Osteocyte (in vitro differentiated cells): ENCODE measurements at regions not wholly inside any gene's neighbourhood (a gene's known extent, or its start where the extent isn't known, plus 50 kb on each side); places are given as distances from the start of the nearest gene placed in this dataset.

Experiments
- DNase-seq: peaks from one replicate; pipeline ENCODE4 v3.0.0; 2021; ENCODE audit warnings: mixed read lengths; ENCODE audit not compliant: unreplicated experiment; ENCODE audit errors: extremely low spot score
- H3K27ac Mint-ChIP-seq: one replicate; pipeline ENCODE4 v1.8.0; 2021; ENCODE audit warnings: mild to moderate bottlenecking, mixed read lengths; ENCODE audit not compliant: unreplicated experiment
- H3K27me3 Mint-ChIP-seq: one replicate; pipeline ENCODE4 v1.8.0; 2021; ENCODE audit warnings: mixed read lengths; ENCODE audit not compliant: unreplicated experiment
- H3K36me3 Mint-ChIP-seq: one replicate; pipeline ENCODE4 v1.8.0; 2021; ENCODE audit warnings: mixed read lengths; ENCODE audit not compliant: unreplicated experiment
- H3K4me1 Mint-ChIP-seq: one replicate; pipeline ENCODE4 v1.8.0; 2021; ENCODE audit warnings: mixed read lengths; ENCODE audit not compliant: unreplicated experiment
- H3K4me3 Mint-ChIP-seq: one replicate; pipeline ENCODE4 v1.8.0; 2021; ENCODE audit warnings: mild to moderate bottlenecking, moderate library complexity, mixed read lengths; ENCODE audit not compliant: unreplicated experiment
- H3K9me3 Mint-ChIP-seq: one replicate; pipeline ENCODE4 v1.8.0; 2021; ENCODE audit warnings: mixed read lengths; ENCODE audit not compliant: unreplicated experiment
- CTCF ChIP-seq: fragments of 200-600 bp; sonication (generic); IDR thresholded peaks from 2 replicates; pipeline ENCODE4 v1.5.0; 2021; ENCODE audit warnings: antibody characterized with exemption, mild to moderate bottlenecking, moderate library complexity

- TF ChIP-seq CTCF: no peak
- H3K9me3 Mint-ChIP-seq: peaks cover 8% of the 10 kb centered on the region
- no peak for DNase-seq
- no peak overlapping the region for H3K27ac Mint-ChIP-seq
- H3K36me3 Mint-ChIP-seq: no peaks in the 10 kb centered on the region
- H3K4me1 Mint-ChIP-seq: peaks cover 12% of the 10 kb centered on the region
- peaks cover 26% of the 10 kb centered on the region for H3K27me3 Mint-ChIP-seq
- no peak overlapping the region for H3K4me3 Mint-ChIP-seq
Observed at GRCh38 chr4:55008166-55009056, 117.0 kb downstream of the KDR start.

- Mint-ChIP-seq H3K4me3 (no peak overlapping the region), H3K27me3 (peaks cover 44% of the 10 kb centered on the region), H3K36me3 (no peaks in the 10 kb centered on the region), H3K27ac (no peak overlapping the region), H3K4me1 (peaks cover 5% of the 10 kb centered on the region), H3K9me3 (peaks cover 8% of the 10 kb centered on the region)
- no peak for DNase-seq
- no peak for TF ChIP-seq CTCF
Observed at GRCh38 chr4:55005910-55006309, 119.5 kb downstream of the KDR start.

GRCh38 chr4:55004831-55005230, 120.6 kb downstream of the KDR start:
- peaks cover 3% of the 10 kb centered on the region for H3K9me3 Mint-ChIP-seq
- H3K27ac Mint-ChIP-seq: no peak overlapping the region
- H3K27me3 Mint-ChIP-seq: peaks cover 48% of the 10 kb centered on the region
- H3K4me3 Mint-ChIP-seq: no peak overlapping the region
- DNase-seq: no peak
- no peak for TF ChIP-seq CTCF
- peaks cover 5% of the 10 kb centered on the region for H3K4me1 Mint-ChIP-seq
- H3K36me3 Mint-ChIP-seq: no peaks in the 10 kb centered on the region

GRCh38 chr4:55002431-55002830, 123.0 kb downstream of the KDR start:
- H3K27me3 Mint-ChIP-seq: peaks cover 66% of the 10 kb centered on the region
- no peaks in the 10 kb centered on the region for H3K36me3 Mint-ChIP-seq
- H3K9me3 Mint-ChIP-seq: no peaks in the 10 kb centered on the region
- no peak for TF ChIP-seq CTCF
- no peak for DNase-seq
- peaks cover 5% of the 10 kb centered on the region for H3K4me1 Mint-ChIP-seq
- no peak overlapping the region for H3K4me3 Mint-ChIP-seq
- no peak overlapping the region for H3K27ac Mint-ChIP-seq

- H3K4me3 Mint-ChIP-seq: no peak overlapping the region
- no peak for TF ChIP-seq CTCF
- H3K36me3 Mint-ChIP-seq: no peaks in the 10 kb centered on the region
- H3K9me3 Mint-ChIP-seq: no peaks in the 10 kb centered on the region
- peaks cover 63% of the 10 kb centered on the region for H3K27me3 Mint-ChIP-seq
- no peak overlapping the region for H3K27ac Mint-ChIP-seq
- H3K4me1 Mint-ChIP-seq: peaks cover 5% of the 10 kb centered on the region
- no peak for DNase-seq
Observed at GRCh38 chr4:55001538-55001937, 123.9 kb downstream of the KDR start.
